BLaER1 treated with 17β-estradiol and CSF1 and Interleukin-3, amounts not matched to agents 10 nM and 100 nM (cell line): ENCODE measurements at regions not wholly inside any gene's neighbourhood (a gene's known extent, or its start where the extent isn't known, plus 50 kb on each side); places are given as distances from the start of the nearest gene placed in this dataset.

ENCODE experiments used
- H3K27ac ChIP-seq, 11 experiments: shearing (Covaris generic); formaldehyde crosslinking; 2 replicates each; pipeline ENCODE4 v1.8.1; 2022
- H3K27me3 ChIP-seq, 11 experiments: shearing (Covaris generic); formaldehyde crosslinking; 2 replicates each; pipeline ENCODE4 v1.8.1; 2022
- H3K36me3 ChIP-seq, 11 experiments: shearing (Covaris generic); formaldehyde crosslinking; 2 replicates each; pipeline ENCODE4 v1.8.1; 2022
- H3K4me1 ChIP-seq, 10 experiments: shearing (Covaris generic); formaldehyde crosslinking; 2 replicates each; pipeline ENCODE4 v1.8.1; 2022
- H3K4me2 ChIP-seq, 11 experiments: shearing (Covaris generic); formaldehyde crosslinking; 2 replicates each; pipeline ENCODE4 v1.8.1; 2022
- H3K4me3 ChIP-seq, 10 experiments: shearing (Covaris generic); formaldehyde crosslinking; 2 replicates each; pipeline ENCODE4 v1.8.1; 2022
- H3K9ac ChIP-seq, 11 experiments: shearing (Covaris generic); formaldehyde crosslinking; 2 replicates each; pipeline ENCODE4 v1.8.1; 2022
- H3K9me3 ChIP-seq, 11 experiments: shearing (Covaris generic); formaldehyde crosslinking; replicated peaks in 1 of 11; 2 replicates each; pipeline ENCODE4 v1.8.1; 2022
- H4K20me1 ChIP-seq, 11 experiments: shearing (Covaris generic); formaldehyde crosslinking; 2 replicates each; pipeline ENCODE4 v1.8.1; 2022
- Cebpa-rat ChIP-seq, 11 experiments: shearing (Covaris generic); IDR thresholded peaks; 2 replicates each; pipeline ENCODE4 v1.8.1; 2022

DNA sequence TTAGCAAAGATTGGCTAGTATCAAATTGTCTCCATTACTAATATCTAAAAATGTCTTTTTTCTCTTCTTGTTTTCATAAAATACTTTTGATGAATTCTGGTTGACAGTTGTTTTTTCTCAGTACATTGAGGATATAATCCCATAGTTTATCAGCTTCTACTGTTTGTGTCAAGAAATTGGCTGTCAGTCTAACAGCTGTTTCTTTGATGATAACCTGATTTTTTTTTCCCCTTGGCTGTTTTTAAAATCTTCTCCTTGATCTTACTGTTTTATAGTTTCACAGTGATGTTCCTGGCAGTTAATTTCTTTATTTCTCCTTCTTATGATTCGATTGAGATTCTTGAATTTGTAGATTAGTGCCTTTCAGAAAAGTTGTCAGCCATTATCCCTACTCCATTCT lies 315.3 kb upstream of the PMFBP1 start:
- no peak overlapping the region for H3K4me3 ChIP-seq
- peaks cover 0 to 7% (median 0%) of the 10 kb centered on the region in 10 experiments; a peak in 2 of 20 replicates for H3K4me1 ChIP-seq
- no peaks in the 10 kb centered on the region for H4K20me1 ChIP-seq
- H3K27me3 ChIP-seq, result no peaks in the 10 kb centered on the region
- H3K9me3 ChIP-seq, result peaks cover 0 to 4% (median 0%) of the 10 kb centered on the region in 11 experiments; a peak in 2 of 22 replicates
- H3K36me3 ChIP-seq, result no peaks in the 10 kb centered on the region
- H3K4me2 ChIP-seq, result no peak overlapping the region
- H3K27ac ChIP-seq, result no peak overlapping the region
- TF ChIP-seq Cebpa-rat (IDR thresholded peaks at IDR 0.05), result no peak
- no peak overlapping the region for H3K9ac ChIP-seq

DNA sequence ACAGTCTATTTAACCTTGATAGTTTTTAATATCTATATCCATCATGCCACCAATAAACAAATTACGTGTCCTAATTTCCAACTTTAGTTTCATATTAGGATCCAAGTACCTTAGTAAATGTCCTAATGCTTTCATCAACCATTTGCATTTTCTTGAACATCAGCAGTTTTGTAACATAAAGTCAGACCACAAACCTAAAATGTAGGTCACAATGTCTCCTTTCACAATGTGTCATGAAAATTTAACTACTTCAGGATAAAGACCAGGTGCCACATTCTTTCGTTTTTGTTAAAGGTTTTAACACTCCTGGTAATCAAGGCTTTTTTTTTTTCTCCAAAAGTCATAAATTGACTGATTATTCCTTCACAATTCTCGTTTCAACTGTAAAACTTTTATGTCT lies 310.7 kb upstream of the PMFBP1 start:
- Histone ChIP-seq H3K27me3 (no peaks in the 10 kb centered on the region), H3K4me1 (peaks cover 5 to 24% (median 11%) of the 10 kb centered on the region in 10 experiments; a peak in 18 of 20 replicates), H3K9ac (no peak overlapping the region), H3K9me3 (peaks cover 0 to 4% (median 0%) of the 10 kb centered on the region in 11 experiments; a peak in 1 of 22 replicates), H3K36me3 (no peaks in the 10 kb centered on the region), H3K4me3 (no peak overlapping the region), H4K20me1 (no peaks in the 10 kb centered on the region), H3K4me2 (no peak overlapping the region), H3K27ac (no peak overlapping the region)
- TF ChIP-seq Cebpa-rat (IDR thresholded peaks at IDR 0.05), result no peak

DNA sequence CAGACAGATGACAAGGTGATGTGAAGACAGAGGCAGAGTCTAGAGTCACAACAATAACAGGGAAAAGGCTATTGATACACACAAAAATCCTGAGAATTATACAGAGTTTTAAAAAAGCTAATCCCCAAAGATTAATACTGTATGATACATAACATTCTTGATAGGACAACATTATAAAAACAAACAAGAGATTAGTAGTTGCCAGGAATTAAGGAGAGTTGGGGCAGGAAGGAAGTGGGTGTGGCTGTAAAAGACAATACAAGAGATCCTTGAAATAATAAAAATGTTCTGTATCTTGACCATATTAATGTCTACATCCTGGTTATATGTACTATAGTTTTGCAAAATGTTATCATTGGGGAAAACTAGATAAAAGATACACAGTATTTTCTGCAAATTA lies 309.5 kb upstream of the PMFBP1 start:
- Histone ChIP-seq H3K4me2 (peak overlapping the region; percentile 12 to 65 (median 37); a peak in 19 of 22 replicates), H3K27ac (no peak overlapping the region)
- TF ChIP-seq Cebpa-rat (IDR thresholded peaks at IDR 0.05), result no peak

DNA sequence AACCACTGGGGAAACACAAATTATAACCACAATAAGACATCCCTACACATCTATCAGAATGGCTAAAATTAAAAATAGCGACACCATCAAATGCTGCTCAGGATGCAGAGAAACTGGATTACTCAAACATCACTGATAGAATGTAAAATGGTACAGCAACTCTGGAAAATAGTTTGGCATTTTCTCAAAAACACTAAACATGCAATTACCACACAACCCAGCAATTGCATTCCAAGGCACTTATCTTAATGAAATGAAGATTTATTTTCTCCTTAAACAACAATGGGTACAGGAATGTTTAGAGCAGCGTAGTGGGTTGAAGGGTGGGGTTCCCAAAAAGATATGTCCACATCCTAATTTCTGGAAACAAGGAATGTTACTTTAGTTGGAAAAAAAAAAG lies 309.0 kb upstream of the PMFBP1 start:
- Histone ChIP-seq H3K27ac (no peak overlapping the region), H3K9me3 (no peaks in the 10 kb centered on the region)

More for the DNA sequence above, 309.5 kb upstream of the PMFBP1 start:
- Histone ChIP-seq H3K9ac (no peak overlapping the region), H3K9me3 (no peaks in the 10 kb centered on the region), H4K20me1 (no peaks in the 10 kb centered on the region), H3K27me3 (no peaks in the 10 kb centered on the region), H3K4me3 (no peak overlapping the region), H3K4me1 (peaks cover 5 to 24% (median 11%) of the 10 kb centered on the region in 10 experiments; a peak in 18 of 20 replicates), H3K36me3 (no peaks in the 10 kb centered on the region)

DNA sequence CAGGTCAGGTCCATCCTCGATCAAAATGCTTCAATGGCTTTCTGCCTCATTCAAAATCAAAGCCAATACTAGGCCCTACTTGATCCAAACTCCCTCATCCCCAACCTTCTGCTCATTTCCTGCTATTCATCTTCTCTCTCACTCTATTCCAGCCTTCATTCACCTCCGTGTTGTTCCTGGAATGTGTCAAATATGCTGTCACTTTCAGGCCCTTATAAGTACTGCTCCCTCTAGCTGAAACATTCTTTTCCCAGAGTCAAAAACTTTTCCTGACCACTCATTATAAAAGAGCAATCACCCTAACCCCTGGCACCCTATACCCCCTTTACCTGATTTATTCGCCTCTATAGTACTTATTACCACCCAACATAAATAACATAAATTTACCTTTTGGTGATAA lies 303.7 kb upstream of the PMFBP1 start:
- Histone ChIP-seq H3K9ac (no peak overlapping the region), H3K4me1 (peaks cover 0 to 3% (median 1%) of the 10 kb centered on the region in 10 experiments; a peak in 13 of 20 replicates), H3K4me3 (no peak overlapping the region), H3K9me3 (no peaks in the 10 kb centered on the region), H3K27me3 (no peaks in the 10 kb centered on the region), H4K20me1 (no peaks in the 10 kb centered on the region), H3K27ac (no peak overlapping the region), H3K36me3 (no peaks in the 10 kb centered on the region), H3K4me2 (no peak overlapping the region)
- TF ChIP-seq Cebpa-rat (IDR thresholded peaks at IDR 0.05), result no peak

More for the DNA sequence above, 309.0 kb upstream of the PMFBP1 start:
- no peak for TF ChIP-seq Cebpa-rat (IDR thresholded peaks at IDR 0.05)
- Histone ChIP-seq H3K4me1 (peaks cover 5 to 24% (median 11%) of the 10 kb centered on the region in 10 experiments; a peak in 18 of 20 replicates), H3K27me3 (no peaks in the 10 kb centered on the region), H4K20me1 (no peaks in the 10 kb centered on the region), H3K4me2 (peak overlapping the region; percentile 12 to 65 (median 37); a peak in 19 of 22 replicates), H3K9ac (no peak overlapping the region), H3K4me3 (no peak overlapping the region), H3K36me3 (no peaks in the 10 kb centered on the region)

DNA sequence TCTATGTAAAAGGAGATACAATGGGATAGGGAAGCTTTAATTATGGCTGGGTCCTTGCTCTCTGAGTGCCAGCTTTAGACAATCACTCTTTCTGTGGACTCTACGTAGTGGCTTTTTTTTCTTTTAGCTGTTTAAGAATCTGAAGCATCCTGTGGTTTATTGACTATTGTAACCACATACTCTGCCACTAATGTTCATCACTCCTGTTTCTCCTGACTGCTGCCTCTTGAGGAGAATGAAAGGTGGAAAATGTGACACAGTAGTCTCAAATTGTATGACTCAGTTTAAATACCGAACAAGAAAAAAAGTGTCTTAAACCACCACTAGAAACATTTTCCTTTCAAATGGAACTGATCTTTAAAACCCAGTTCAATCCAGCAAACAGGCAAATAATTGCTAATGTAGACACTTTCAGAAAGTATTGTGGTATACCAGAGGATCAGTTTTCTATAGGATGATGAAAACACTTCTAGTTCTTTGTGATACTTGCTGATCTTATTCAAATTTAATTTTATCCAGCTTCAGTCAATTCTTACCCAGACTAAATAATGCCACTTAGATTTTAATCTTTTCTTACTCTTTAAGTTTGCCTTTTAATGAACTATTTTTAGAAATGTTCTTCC lies 302.7 kb upstream of the PMFBP1 start:
- H3K27ac ChIP-seq, result no peak overlapping the region
- no peak overlapping the region for H3K4me2 ChIP-seq

DNA sequence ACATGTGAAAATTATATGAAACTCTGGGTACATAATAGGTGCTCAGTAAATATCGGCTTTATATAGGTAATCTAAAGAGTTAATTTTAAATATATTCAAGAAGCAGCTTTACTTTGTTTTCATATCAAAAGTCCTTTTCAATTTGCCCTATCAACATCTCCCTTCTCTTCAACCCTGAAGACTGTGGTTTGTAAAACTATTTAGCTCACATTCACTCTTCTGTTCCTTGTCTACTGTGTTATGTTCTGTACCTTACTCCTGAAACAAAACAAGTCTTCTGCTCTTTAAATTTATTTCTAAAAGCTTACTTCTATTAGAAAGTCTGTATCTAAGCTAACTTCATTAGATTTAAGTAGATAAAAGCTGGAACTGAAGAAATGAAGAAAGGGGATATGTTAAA lies 301.7 kb upstream of the PMFBP1 start:
- Histone ChIP-seq H3K4me2 (no peak overlapping the region), H3K27ac (no peak overlapping the region), H4K20me1 (no peaks in the 10 kb centered on the region), H3K4me1 (no peaks in the 10 kb centered on the region), H3K9me3 (no peaks in the 10 kb centered on the region), H3K9ac (no peak overlapping the region), H3K36me3 (no peaks in the 10 kb centered on the region), H3K27me3 (no peaks in the 10 kb centered on the region), H3K4me3 (no peak overlapping the region)
- TF ChIP-seq Cebpa-rat (IDR thresholded peaks at IDR 0.05), result no peak

More for the DNA sequence above, 302.7 kb upstream of the PMFBP1 start:
- H4K20me1 ChIP-seq, result no peaks in the 10 kb centered on the region
- no peak overlapping the region for H3K9ac ChIP-seq
- H3K4me3 ChIP-seq, result no peak overlapping the region
- TF ChIP-seq Cebpa-rat (IDR thresholded peaks at IDR 0.05), result no peak
- no peaks in the 10 kb centered on the region for H3K4me1 ChIP-seq
- no peaks in the 10 kb centered on the region for H3K36me3 ChIP-seq
- H3K27me3 ChIP-seq, result no peaks in the 10 kb centered on the region
- H3K9me3 ChIP-seq, result no peaks in the 10 kb centered on the region

DNA sequence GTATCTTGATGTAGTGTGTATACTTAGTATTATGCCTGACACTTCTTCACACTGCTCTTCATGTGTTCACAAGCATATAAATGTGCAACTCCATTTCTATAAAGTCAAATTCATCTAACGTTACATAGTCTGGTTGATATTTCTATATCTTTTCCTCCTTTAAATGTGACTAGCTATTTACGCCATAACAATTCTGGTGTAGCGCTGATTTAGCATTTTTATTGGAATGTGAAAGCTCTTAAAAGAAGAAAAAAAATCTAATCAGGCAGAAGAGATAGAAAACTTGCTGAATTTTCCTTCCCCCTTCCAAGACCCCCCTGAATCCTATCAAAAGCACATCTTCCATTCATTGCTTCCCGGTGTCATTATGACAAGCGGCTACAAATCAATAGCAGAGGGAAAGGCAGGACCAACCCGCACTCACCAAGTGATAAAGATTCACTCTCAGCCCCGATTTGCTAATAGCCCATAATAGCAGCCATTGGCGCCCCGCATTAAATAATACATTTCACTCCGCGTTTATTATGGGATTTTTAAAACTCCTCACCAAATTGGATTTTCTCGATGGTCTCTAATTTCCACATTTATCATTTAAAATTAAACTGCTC lies 299.5 kb upstream of the PMFBP1 start:
- no peaks in the 10 kb centered on the region for H4K20me1 ChIP-seq
- H3K9me3 ChIP-seq, result no peaks in the 10 kb centered on the region
- H3K4me1 ChIP-seq, result no peaks in the 10 kb centered on the region
- H3K4me3 ChIP-seq, result no peak overlapping the region
- H3K27me3 ChIP-seq, result no peaks in the 10 kb centered on the region
- H3K27ac ChIP-seq, result no peak overlapping the region
- H3K9ac ChIP-seq, result no peak overlapping the region
- TF ChIP-seq Cebpa-rat (IDR thresholded peaks at IDR 0.05), result no peak
- H3K36me3 ChIP-seq, result no peaks in the 10 kb centered on the region
- no peak overlapping the region for H3K4me2 ChIP-seq

DNA sequence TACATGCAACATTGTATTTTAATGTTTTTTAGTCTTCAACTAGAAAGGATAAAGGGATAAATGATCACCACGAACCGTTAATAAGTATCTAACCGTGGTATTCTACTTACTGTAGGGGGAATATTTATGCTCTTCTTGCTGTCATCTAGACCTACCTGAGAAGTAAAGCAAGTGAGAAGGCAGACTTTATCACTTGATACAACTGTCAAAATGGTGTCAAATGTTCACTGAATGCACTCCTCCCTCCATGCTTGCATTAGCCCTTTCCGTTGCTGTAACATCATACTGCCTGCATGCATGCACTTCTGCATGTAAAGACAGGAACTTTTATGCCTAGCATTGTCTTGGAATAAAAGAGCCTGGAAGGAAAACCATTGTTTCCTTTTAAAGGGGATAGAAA lies 298.6 kb upstream of the PMFBP1 start:
- TF ChIP-seq Cebpa-rat (IDR thresholded peaks at IDR 0.05), result no peak
- no peaks in the 10 kb centered on the region for H3K36me3 ChIP-seq
- H3K4me2 ChIP-seq, result no peak overlapping the region
- peaks cover 0 to 3% (median 0%) of the 10 kb centered on the region in 10 experiments; a peak in 4 of 20 replicates for H3K4me1 ChIP-seq
- H3K27ac ChIP-seq, result no peak overlapping the region
- no peaks in the 10 kb centered on the region for H4K20me1 ChIP-seq
- H3K27me3 ChIP-seq, result no peaks in the 10 kb centered on the region
- no peak overlapping the region for H3K9ac ChIP-seq
- no peaks in the 10 kb centered on the region for H3K9me3 ChIP-seq
- no peak overlapping the region for H3K4me3 ChIP-seq

DNA sequence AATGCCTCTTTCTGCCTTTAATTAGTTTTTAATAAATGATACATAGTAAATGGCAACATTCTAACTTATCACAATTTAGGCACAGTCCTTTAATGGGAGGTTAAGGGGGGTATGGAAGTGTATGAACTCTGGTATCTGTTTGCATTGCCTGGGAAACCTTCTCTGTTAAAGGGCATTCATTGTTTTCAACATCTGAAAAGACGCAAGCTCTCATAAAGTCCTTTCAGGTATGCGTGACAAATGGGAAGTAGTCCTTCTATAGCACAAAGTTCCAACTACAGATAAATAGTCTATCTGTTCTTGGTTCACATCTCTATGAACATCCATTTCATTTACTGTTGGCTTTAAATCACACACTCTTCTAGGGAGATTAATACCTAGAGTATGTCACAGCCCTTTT lies 298.0 kb upstream of the PMFBP1 start:
- no peak overlapping the region for H3K27ac ChIP-seq

More for the DNA sequence above, 298.0 kb upstream of the PMFBP1 start:
- peaks cover 2 to 9% (median 3%) of the 10 kb centered on the region in 10 experiments; a peak in 16 of 20 replicates for H3K4me1 ChIP-seq
- no peak for TF ChIP-seq Cebpa-rat (IDR thresholded peaks at IDR 0.05)
- H3K36me3 ChIP-seq, result no peaks in the 10 kb centered on the region
- no peaks in the 10 kb centered on the region; a peak in 1 of 22 replicates for H3K9me3 ChIP-seq
- no peaks in the 10 kb centered on the region for H3K27me3 ChIP-seq
- no peak overlapping the region for H3K4me3 ChIP-seq
- H3K4me2 ChIP-seq, result no peak overlapping the region
- no peak overlapping the region for H3K9ac ChIP-seq
- no peaks in the 10 kb centered on the region for H4K20me1 ChIP-seq
